ENCODE measurements at regions not wholly inside any gene's neighbourhood (a gene's known extent, or its start where the extent isn't known, plus 50 kb on each side); places are given as distances from the start of the nearest gene placed in this dataset.

- no peak overlapping the region for H3K27ac ChIP-seq
- intact Hi-C loops (cut with DNase I): no loop called here
- H3K4me1 ChIP-seq (replicated peaks): no peaks in the 10 kb centered on the region
- WGBS: 68% methylated on average over 3 of the region's 3 CpGs
- DNase-seq (ENCODE audit: low spot score): no peak
- no peaks in the 10 kb centered on the region for H3K36me3 ChIP-seq
- TF ChIP-seq POLR2AphosphoS5 (IDR thresholded peaks at IDR 0.05) (no peak), POLR2A (IDR thresholded peaks at IDR 0.05) (no peak), CTCF (IDR thresholded peaks at IDR 0.05) (no peak)
- H3K9me3 ChIP-seq: no peaks in the 10 kb centered on the region
- no peak overlapping the region for H3K4me3 ChIP-seq
- no peaks in the 10 kb centered on the region for H3K27me3 ChIP-seq (replicated peaks; ENCODE audit: insufficient read depth)
These were observed 171.4 kb upstream of the SYNDIG1 start for GRCh38 chr20:24297993-24298392.

DNA sequence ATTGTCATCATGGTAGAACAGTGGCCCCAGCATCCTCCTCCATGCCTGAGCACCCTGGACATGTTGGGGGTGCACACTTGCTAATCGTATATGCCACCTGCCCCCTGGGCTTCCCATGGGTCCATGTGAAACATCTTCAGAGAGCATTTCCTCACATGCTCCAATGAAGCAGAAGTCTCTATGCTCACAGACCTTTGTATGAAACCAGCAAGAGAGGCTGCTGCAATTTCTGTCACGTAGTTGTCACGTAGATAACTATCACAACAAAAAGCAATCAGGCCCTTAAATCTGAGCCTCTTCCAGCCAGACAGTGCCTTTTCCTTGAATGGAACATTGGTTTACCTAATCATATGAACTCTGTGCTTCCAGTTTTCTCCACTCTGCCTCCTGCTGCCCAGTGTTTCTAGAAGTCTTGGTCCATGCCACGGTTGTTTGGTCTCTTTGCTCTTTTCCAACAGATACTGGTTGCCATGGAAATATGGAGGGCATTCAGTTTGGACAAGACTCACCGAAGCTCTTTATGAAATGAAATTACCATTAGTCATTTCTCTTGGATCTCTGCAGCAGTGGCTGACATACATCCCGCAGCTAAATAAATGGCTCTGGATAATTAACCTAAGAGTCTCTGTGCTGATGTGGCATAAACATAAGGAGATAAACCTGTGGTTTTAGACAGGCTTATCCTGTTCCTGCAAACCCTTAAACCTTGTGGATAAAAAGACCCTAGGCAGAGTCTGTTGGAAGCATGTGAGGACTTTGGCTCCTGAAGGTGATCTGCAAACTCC, 172.8 kb upstream of the SYNDIG1 start:
- WGBS: 75% methylated on average over 6 of the region's 6 CpGs
- Histone ChIP-seq H3K4me3 (no peak overlapping the region), H3K36me3 (no peaks in the 10 kb centered on the region), H3K4me1 (replicated peaks) (no peaks in the 10 kb centered on the region), H3K27ac (no peak overlapping the region), H3K9me3 (no peaks in the 10 kb centered on the region), H3K27me3 (replicated peaks; ENCODE audit: insufficient read depth) (no peaks in the 10 kb centered on the region)
- intact Hi-C loops (cut with DNase I): no loop called here
- TF ChIP-seq POLR2AphosphoS5 (IDR thresholded peaks at IDR 0.05) (no peak), POLR2A (IDR thresholded peaks at IDR 0.05) (no peak), CTCF (IDR thresholded peaks at IDR 0.05) (no peak)
- DNase-seq (ENCODE audit: low spot score): no peak

- no peak overlapping the region for H3K27ac ChIP-seq
- no peaks in the 10 kb centered on the region for H3K4me1 ChIP-seq (replicated peaks)
- no peak overlapping the region for H3K4me3 ChIP-seq
- no peaks in the 10 kb centered on the region for H3K27me3 ChIP-seq (replicated peaks; ENCODE audit: insufficient read depth)
- DNase-seq (ENCODE audit: low spot score): no peak
- TF ChIP-seq CTCF (IDR thresholded peaks at IDR 0.05) (no peak), POLR2A (IDR thresholded peaks at IDR 0.05) (no peak), POLR2AphosphoS5 (IDR thresholded peaks at IDR 0.05) (no peak)
- H3K36me3 ChIP-seq: no peaks in the 10 kb centered on the region
- 89% methylated on average over 3 of the region's 3 CpGs for WGBS
- intact Hi-C loops (cut with DNase I): no loop called here
- H3K9me3 ChIP-seq: no peaks in the 10 kb centered on the region
These were observed 178.4 kb upstream of the SYNDIG1 start for GRCh38 chr20:24291014-24291413.

- Histone ChIP-seq H3K36me3 (no peaks in the 10 kb centered on the region), H3K4me1 (replicated peaks) (no peaks in the 10 kb centered on the region), H3K9me3 (no peaks in the 10 kb centered on the region), H3K27ac (no peak overlapping the region), H3K4me3 (no peak overlapping the region), H3K27me3 (replicated peaks; ENCODE audit: insufficient read depth) (no peaks in the 10 kb centered on the region)
- DNase-seq (ENCODE audit: low spot score): no peak
- intact Hi-C loops (cut with DNase I): no loop called here
- WGBS: 62% methylated on average over 7 of the region's 7 CpGs
- no peak for TF ChIP-seq POLR2AphosphoS5 (IDR thresholded peaks at IDR 0.05)
- no peak for TF ChIP-seq CTCF (IDR thresholded peaks at IDR 0.05)
- TF ChIP-seq POLR2A (IDR thresholded peaks at IDR 0.05): no peak
These were observed 179.5 kb upstream of the SYNDIG1 start for GRCh38 chr20:24289737-24290481.

All from prostate gland (tissue), 2 donors.